ENCODE measurements at regions not wholly inside any gene's neighbourhood (a gene's known extent, or its start where the extent isn't known, plus 50 kb on each side); places are given as distances from the start of the nearest gene placed in this dataset.

- Histone ChIP-seq H3K4me1 (ENCODE audit: insufficient read depth, low read length, poor library complexity, severe bottlenecking) (peaks cover 10% of the 10 kb centered on the region), H4K20me1 (ENCODE audit: insufficient read depth, low read length, poor library complexity, severe bottlenecking) (no peaks in the 10 kb centered on the region), H3K9ac (ENCODE audit: low read depth, low read length, poor library complexity, severe bottlenecking) (no peak overlapping the region), H3K4me2 (ENCODE audit: low read depth, low read length, poor library complexity, severe bottlenecking) (peak overlapping the region; percentile 44), H3K9me3 (ENCODE audit: insufficient read depth, low read depth, low read length) (no peaks in the 10 kb centered on the region), H3K79me2 (ENCODE audit: insufficient read depth, low read length) (no peaks in the 10 kb centered on the region), H3K36me3 (ENCODE audit: insufficient read depth, low read length) (no peaks in the 10 kb centered on the region), H3K9me2 (replicated peaks; ENCODE audit: low read depth, low read length) (no peaks in the 10 kb centered on the region), H3K4me3 (ENCODE audit: low read length, poor library complexity, severe bottlenecking) (peak overlapping the region; percentile 51), H3F3A (ENCODE audit: low read depth) (no peaks in the 10 kb centered on the region), H3K27me3 (ENCODE audit: insufficient read depth, low read length, poor library complexity, severe bottlenecking) (no peaks in the 10 kb centered on the region), H2AFZ (ENCODE audit: low read length) (peak overlapping the region; percentile 56; the same call in 1 of the 2 replicates)
- no peak for TF ChIP-seq EZH2phosphoT487 (IDR thresholded peaks at IDR 0.05; ENCODE audit: borderline replicate concordance)
- no peak for TF ChIP-seq CTCF (conservative IDR thresholded peaks at IDR 0.05; ENCODE audit: low read length)
These were observed 352.6 kb downstream of the OSTF1 start for GRCh38 chr9:75440914-75441313.

- Histone ChIP-seq H3K9me3 (ENCODE audit: insufficient read depth, low read depth, low read length) (no peaks in the 10 kb centered on the region), H2AFZ (ENCODE audit: low read length) (no peak overlapping the region), H3K27me3 (ENCODE audit: insufficient read depth, low read length, poor library complexity, severe bottlenecking) (no peaks in the 10 kb centered on the region), H3K36me3 (ENCODE audit: insufficient read depth, low read length) (no peaks in the 10 kb centered on the region), H3F3A (ENCODE audit: low read depth) (no peaks in the 10 kb centered on the region), H3K79me2 (ENCODE audit: insufficient read depth, low read length) (no peaks in the 10 kb centered on the region), H3K4me3 (ENCODE audit: low read length, poor library complexity, severe bottlenecking) (no peak overlapping the region), H4K20me1 (ENCODE audit: insufficient read depth, low read length, poor library complexity, severe bottlenecking) (no peaks in the 10 kb centered on the region), H3K9ac (ENCODE audit: low read depth, low read length, poor library complexity, severe bottlenecking) (no peak overlapping the region), H3K4me2 (ENCODE audit: low read depth, low read length, poor library complexity, severe bottlenecking) (no peak overlapping the region), H3K4me1 (ENCODE audit: insufficient read depth, low read length, poor library complexity, severe bottlenecking) (peaks cover 10% of the 10 kb centered on the region), H3K9me2 (replicated peaks; ENCODE audit: low read depth, low read length) (no peaks in the 10 kb centered on the region)
- no peak for TF ChIP-seq CTCF (conservative IDR thresholded peaks at IDR 0.05; ENCODE audit: low read length)
- TF ChIP-seq EZH2phosphoT487 (IDR thresholded peaks at IDR 0.05; ENCODE audit: borderline replicate concordance), result no peak
These were observed 356.8 kb downstream of the OSTF1 start for GRCh38 chr9:75445144-75445543.

GRCh38 chr9:75447281-75447680 is 359.0 kb downstream of the OSTF1 start:
- H3K4me2 ChIP-seq (ENCODE audit: low read depth, low read length, poor library complexity, severe bottlenecking), result no peak overlapping the region
- H3K36me3 ChIP-seq (ENCODE audit: insufficient read depth, low read length), result no peaks in the 10 kb centered on the region
- no peak overlapping the region for H3K9ac ChIP-seq (ENCODE audit: low read depth, low read length, poor library complexity, severe bottlenecking)
- no peaks in the 10 kb centered on the region for H3K79me2 ChIP-seq (ENCODE audit: insufficient read depth, low read length)
- H3K27me3 ChIP-seq (ENCODE audit: insufficient read depth, low read length, poor library complexity, severe bottlenecking), result no peaks in the 10 kb centered on the region
- H3K4me3 ChIP-seq (ENCODE audit: low read length, poor library complexity, severe bottlenecking), result no peak overlapping the region
- H3K9me3 ChIP-seq (ENCODE audit: insufficient read depth, low read depth, low read length), result no peaks in the 10 kb centered on the region
- no peaks in the 10 kb centered on the region for H4K20me1 ChIP-seq (ENCODE audit: insufficient read depth, low read length, poor library complexity, severe bottlenecking)
- TF ChIP-seq CTCF (conservative IDR thresholded peaks at IDR 0.05; ENCODE audit: low read length), result no peak
- no peak for TF ChIP-seq EZH2phosphoT487 (IDR thresholded peaks at IDR 0.05; ENCODE audit: borderline replicate concordance)
- H3K9me2 ChIP-seq (replicated peaks; ENCODE audit: low read depth, low read length), result no peaks in the 10 kb centered on the region
- H3F3A ChIP-seq (ENCODE audit: low read depth), result no peaks in the 10 kb centered on the region
- H3K4me1 ChIP-seq (ENCODE audit: insufficient read depth, low read length, poor library complexity, severe bottlenecking), result no peaks in the 10 kb centered on the region
- H2AFZ ChIP-seq (ENCODE audit: low read length), result no peak overlapping the region

Measured in Loucy (cell line).